ENCODE measurements at regions not wholly inside any gene's neighbourhood (a gene's known extent, or its start where the extent isn't known, plus 50 kb on each side); places are given as distances from the start of the nearest gene placed in this dataset.

DNA sequence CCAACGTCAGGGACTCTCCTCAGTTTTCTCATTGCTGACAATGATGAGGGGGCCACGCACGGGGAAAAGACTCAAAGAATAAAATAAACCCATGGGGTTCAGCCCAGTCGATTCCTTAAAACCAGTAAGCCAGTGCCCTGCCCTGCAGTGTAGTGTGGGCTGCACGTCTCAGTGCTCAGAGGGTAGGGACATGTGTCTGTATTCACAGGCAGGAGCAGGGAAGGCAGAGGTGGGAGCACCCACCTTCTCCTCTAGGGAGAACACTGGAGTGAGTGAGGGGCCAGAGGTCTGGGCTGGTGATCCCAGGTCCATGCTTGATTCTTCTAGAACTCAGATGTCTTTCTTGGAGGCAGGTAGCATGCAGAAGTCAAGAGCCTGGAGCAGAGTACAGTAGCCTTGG lies 303.6 kb downstream of the MATN1 start:
- Histone ChIP-seq H3F3A (ENCODE audit: control insufficient read depth, insufficient read depth) (no peaks in the 10 kb centered on the region), H3K79me2 (ENCODE audit: control insufficient read depth, low read length) (no peaks in the 10 kb centered on the region), H3K36me3 (ENCODE audit: control insufficient read depth, low read length) (no peaks in the 10 kb centered on the region), H3K4me1 (ENCODE audit: control insufficient read depth, low read length) (no peaks in the 10 kb centered on the region), H3K27ac (ENCODE audit: low read depth, low read length) (no peak overlapping the region), H3K9me3 (ENCODE audit: control insufficient read depth, insufficient read depth, low read length) (no peaks in the 10 kb centered on the region), H4K20me1 (ENCODE audit: control insufficient read depth, insufficient read depth, low read depth, low read length) (no peaks in the 10 kb centered on the region), H3K9me2 (replicated peaks; ENCODE audit: control insufficient read depth, low read length) (no peaks in the 10 kb centered on the region), H3K4me2 (ENCODE audit: low read length) (no peak overlapping the region), H3K4me3 (ENCODE audit: low read length) (no peak overlapping the region), H3K27me3 (ENCODE audit: control insufficient read depth, low read length) (peaks cover 12% of the 10 kb centered on the region; the same call in 1 of the 2 replicates)
- TF ChIP-seq, protein P1, sequence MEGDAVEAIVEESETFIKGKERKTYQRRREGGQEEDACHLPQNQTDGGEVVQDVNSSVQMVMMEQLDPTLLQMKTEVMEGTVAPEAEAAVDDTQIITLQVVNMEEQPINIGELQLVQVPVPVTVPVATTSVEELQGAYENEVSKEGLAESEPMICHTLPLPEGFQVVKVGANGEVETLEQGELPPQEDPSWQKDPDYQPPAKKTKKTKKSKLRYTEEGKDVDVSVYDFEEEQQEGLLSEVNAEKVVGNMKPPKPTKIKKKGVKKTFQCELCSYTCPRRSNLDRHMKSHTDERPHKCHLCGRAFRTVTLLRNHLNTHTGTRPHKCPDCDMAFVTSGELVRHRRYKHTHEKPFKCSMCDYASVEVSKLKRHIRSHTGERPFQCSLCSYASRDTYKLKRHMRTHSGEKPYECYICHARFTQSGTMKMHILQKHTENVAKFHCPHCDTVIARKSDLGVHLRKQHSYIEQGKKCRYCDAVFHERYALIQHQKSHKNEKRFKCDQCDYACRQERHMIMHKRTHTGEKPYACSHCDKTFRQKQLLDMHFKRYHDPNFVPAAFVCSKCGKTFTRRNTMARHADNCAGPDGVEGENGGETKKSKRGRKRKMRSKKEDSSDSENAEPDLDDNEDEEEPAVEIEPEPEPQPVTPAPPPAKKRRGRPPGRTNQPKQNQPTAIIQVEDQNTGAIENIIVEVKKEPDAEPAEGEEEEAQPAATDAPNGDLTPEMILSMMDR (IDR thresholded peaks at IDR 0.05; ENCODE audit: low read depth, low read length, poor library complexity, severe bottlenecking) = no peak
- TF ChIP-seq EZH2phosphoT487 (IDR thresholded peaks at IDR 0.05; ENCODE audit: borderline replicate concordance, low read length) = no peak

DNA sequence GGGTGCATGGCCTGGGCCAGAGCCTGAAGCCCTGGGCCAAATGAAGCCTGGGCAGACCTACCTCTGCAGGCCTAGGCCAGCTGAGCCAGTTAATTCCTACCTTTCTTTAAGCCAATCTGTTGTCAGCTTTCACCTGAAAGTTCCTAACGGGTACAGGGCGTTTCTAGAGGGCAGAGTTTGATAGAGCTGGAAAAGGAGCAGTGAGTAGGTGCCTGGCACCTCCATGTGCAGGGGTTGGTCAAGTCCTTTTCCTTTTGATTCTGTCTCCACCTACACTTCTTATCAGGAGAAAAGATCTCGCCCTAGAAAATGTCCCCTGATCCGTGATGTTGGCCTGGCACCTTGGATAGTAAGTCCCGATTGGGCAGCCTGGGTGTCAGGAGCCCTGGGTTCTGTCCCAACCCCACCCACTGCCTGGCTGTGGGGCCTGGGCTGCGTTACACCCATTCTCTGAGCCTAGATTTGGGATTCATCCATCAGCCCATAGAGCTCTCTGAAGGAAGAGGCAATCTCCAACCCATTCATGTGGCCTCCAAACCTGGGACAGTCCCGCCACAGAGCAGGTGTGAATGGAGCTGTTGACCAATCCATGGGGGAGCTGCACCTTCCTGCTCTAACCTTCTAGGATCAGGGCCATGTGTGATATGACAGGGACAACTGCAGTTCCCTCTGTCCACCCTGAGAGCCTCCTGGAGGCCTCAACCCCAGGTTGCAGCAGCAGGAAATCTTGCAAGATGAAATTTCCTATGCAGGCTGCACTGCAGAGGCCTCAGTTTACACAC lies 304.3 kb downstream of the MATN1 start:
- H3K27me3 ChIP-seq (ENCODE audit: control insufficient read depth, low read length) = peaks cover 12% of the 10 kb centered on the region; the same call in 1 of the 2 replicates

DNA sequence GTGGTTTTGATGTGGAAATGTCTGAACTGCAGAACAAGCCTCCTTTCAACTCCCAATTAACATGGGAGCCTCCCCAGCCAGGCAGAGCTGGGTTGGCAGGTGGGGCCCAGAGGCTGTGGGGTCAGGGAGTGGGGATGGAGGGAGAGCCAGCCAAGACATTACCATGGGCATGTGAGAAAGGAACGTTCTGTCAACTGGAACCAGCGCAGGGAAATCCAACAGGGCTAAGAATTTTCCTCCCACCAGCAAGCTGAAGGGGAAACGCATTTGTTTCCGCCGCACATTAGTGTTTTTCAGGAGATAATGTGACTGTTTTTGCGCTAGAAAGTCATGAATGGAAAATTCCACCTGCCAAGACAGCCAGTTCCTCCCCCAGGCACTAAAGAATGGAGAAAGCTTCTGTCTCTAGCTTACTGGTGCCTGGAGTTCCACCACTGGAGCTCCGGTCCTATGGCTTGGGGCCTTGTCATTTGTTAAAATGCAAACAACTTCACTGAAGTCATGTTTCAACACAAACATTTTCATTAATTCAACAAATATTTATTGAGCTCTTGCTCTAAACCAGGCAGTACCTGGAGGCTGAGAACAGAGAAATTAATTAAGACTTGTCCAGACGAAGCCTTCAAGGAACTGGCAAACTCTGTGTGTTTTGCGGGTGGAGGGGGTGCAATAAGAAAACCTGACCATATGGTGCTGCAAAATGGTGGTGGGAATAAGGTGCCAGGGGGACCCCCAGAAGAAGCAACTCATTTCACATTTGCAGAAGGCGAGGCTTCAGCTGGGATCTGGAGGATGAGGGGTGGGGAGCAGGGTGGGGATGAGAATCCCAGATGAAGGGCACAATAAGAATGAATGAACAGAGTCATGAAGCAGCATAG lies 305.1 kb downstream of the MATN1 start:
- Histone ChIP-seq H3F3A (ENCODE audit: control insufficient read depth, insufficient read depth) (no peaks in the 10 kb centered on the region), H3K4me3 (ENCODE audit: low read length) (no peak overlapping the region), H3K27me3 (ENCODE audit: control insufficient read depth, low read length) (peaks cover 8% of the 10 kb centered on the region; the same call in 1 of the 2 replicates), H3K4me1 (ENCODE audit: control insufficient read depth, low read length) (no peaks in the 10 kb centered on the region), H3K36me3 (ENCODE audit: control insufficient read depth, low read length) (no peaks in the 10 kb centered on the region), H3K27ac (ENCODE audit: low read depth, low read length) (no peak overlapping the region), H3K9me3 (ENCODE audit: control insufficient read depth, insufficient read depth, low read length) (no peaks in the 10 kb centered on the region), H4K20me1 (ENCODE audit: control insufficient read depth, insufficient read depth, low read depth, low read length) (no peaks in the 10 kb centered on the region), H3K4me2 (ENCODE audit: low read length) (no peak overlapping the region), H3K9me2 (replicated peaks; ENCODE audit: control insufficient read depth, low read length) (no peaks in the 10 kb centered on the region), H3K79me2 (ENCODE audit: control insufficient read depth, low read length) (no peaks in the 10 kb centered on the region)
- TF ChIP-seq EZH2phosphoT487 (IDR thresholded peaks at IDR 0.05; ENCODE audit: borderline replicate concordance, low read length) = no peak
- TF ChIP-seq, protein P1 (IDR thresholded peaks at IDR 0.05; ENCODE audit: low read depth, low read length, poor library complexity, severe bottlenecking) = no peak

More for the DNA sequence above, 304.3 kb downstream of the MATN1 start:
- H3K9me3 ChIP-seq (ENCODE audit: control insufficient read depth, insufficient read depth, low read length) = no peaks in the 10 kb centered on the region
- no peaks in the 10 kb centered on the region for H3K79me2 ChIP-seq (ENCODE audit: control insufficient read depth, low read length)
- no peak overlapping the region for H3K4me2 ChIP-seq (ENCODE audit: low read length)
- TF ChIP-seq EZH2phosphoT487 (IDR thresholded peaks at IDR 0.05; ENCODE audit: borderline replicate concordance, low read length) = no peak
- TF ChIP-seq, protein P1 (IDR thresholded peaks at IDR 0.05; ENCODE audit: low read depth, low read length, poor library complexity, severe bottlenecking) = no peak
- no peaks in the 10 kb centered on the region for H4K20me1 ChIP-seq (ENCODE audit: control insufficient read depth, insufficient read depth, low read depth, low read length)
- no peak overlapping the region for H3K27ac ChIP-seq (ENCODE audit: low read depth, low read length)
- H3K9me2 ChIP-seq (replicated peaks; ENCODE audit: control insufficient read depth, low read length) = no peaks in the 10 kb centered on the region
- H3F3A ChIP-seq (ENCODE audit: control insufficient read depth, insufficient read depth) = no peaks in the 10 kb centered on the region
- H3K4me1 ChIP-seq (ENCODE audit: control insufficient read depth, low read length) = no peaks in the 10 kb centered on the region
- H3K36me3 ChIP-seq (ENCODE audit: control insufficient read depth, low read length) = no peaks in the 10 kb centered on the region
- no peak overlapping the region for H3K4me3 ChIP-seq (ENCODE audit: low read length)
